Lung (tissue), 11 donors: ENCODE measurements at regions not wholly inside any gene's neighbourhood (a gene's known extent, or its start where the extent isn't known, plus 50 kb on each side); places are given as distances from the start of the nearest gene placed in this dataset.
A peak's percentile ranks its signal among the peaks of the same experiment; 100 is the strongest.

Source experiments
- ATAC-seq: fragments of 200-7000 bp; cut with Tn5 transposase; one replicate; pipeline ENCODE4 v1.9.1; 2020; ENCODE audit warnings: moderate number of reproducible peaks; ENCODE audit not compliant: insufficient read depth, low FRiP score
- DNase-seq, 3 donors: peaks; one replicate each; pipeline ENCODE4 v3.0.0-alpha.2; 2013 to 2017
- H3K27ac ChIP-seq, 2 donors: one replicate each; pipeline ENCODE4 v1.5.1; 2013; ENCODE audit warnings: mild to moderate bottlenecking in 2 of 2, moderate library complexity in 2 of 2, control low read depth in 1 of 2, inconsistent platforms in 1 of 2, low read depth in 1 of 2, low read length in 1 of 2
- H3K27me3 ChIP-seq, 3 donors: one replicate each; pipeline ENCODE4 v1.5.1; 2013; ENCODE audit warnings: low read length in 2 of 3; ENCODE audit not compliant: control insufficient read depth in 3 of 3, insufficient read depth in 3 of 3
- H3K36me3 ChIP-seq, 4 donors: one replicate each; pipeline ENCODE4 v1.5.1; 2013; ENCODE audit warnings: low read length in 4 of 4, mild to moderate bottlenecking in 1 of 4, moderate library complexity in 1 of 4; ENCODE audit not compliant: control insufficient read depth in 4 of 4, insufficient read depth in 4 of 4
- H3K4me1 ChIP-seq, 5 donors: one replicate each; pipeline ENCODE4 v1.5.1; 2013; ENCODE audit warnings: low read length in 5 of 5, mild to moderate bottlenecking in 2 of 5, moderate library complexity in 1 of 5; ENCODE audit not compliant: control insufficient read depth in 5 of 5, insufficient read depth in 5 of 5
- H3K4me3 ChIP-seq: one replicate; pipeline ENCODE4 v1.5.1; 2013; ENCODE audit warnings: mild to moderate bottlenecking, control low read depth, moderate library complexity
- H3K9ac ChIP-seq, 2 donors: one replicate each; pipeline ENCODE4 v1.5.1; 2013; ENCODE audit warnings: low read length in 2 of 2, control low read depth in 1 of 2; ENCODE audit not compliant: insufficient read depth in 1 of 2
- H3K9me3 ChIP-seq, 4 donors: one replicate each; pipeline ENCODE4 v1.5.1; 2013; ENCODE audit warnings: low read length in 3 of 4, mild to moderate bottlenecking in 1 of 4, moderate library complexity in 1 of 4; ENCODE audit not compliant: control insufficient read depth in 4 of 4, insufficient read depth in 3 of 4
- CTCF ChIP-seq: IDR thresholded peaks from 2 replicates; pipeline ENCODE4 v1.5.1; 2012; ENCODE audit warnings: mild to moderate bottlenecking; ENCODE audit errors: control extremely low read depth, extremely low read depth
- WGBS, 2 donors: extraction: QIAGEN DNeasy Blood & Tissue Kit; methylation state at CpG; one replicate each; pipeline ENCODE4 v1.1.7; 2013; 5-methylcytosine and 5-hydroxymethylcytosine counted together
- donor health status: control.
- donor health status: control.
- donor health status: Bipolar disorder and iron deficiency.
- donor health status: healthy.
- donor health status: DM: yes; HTN: yes; CAD: no.

DNA sequence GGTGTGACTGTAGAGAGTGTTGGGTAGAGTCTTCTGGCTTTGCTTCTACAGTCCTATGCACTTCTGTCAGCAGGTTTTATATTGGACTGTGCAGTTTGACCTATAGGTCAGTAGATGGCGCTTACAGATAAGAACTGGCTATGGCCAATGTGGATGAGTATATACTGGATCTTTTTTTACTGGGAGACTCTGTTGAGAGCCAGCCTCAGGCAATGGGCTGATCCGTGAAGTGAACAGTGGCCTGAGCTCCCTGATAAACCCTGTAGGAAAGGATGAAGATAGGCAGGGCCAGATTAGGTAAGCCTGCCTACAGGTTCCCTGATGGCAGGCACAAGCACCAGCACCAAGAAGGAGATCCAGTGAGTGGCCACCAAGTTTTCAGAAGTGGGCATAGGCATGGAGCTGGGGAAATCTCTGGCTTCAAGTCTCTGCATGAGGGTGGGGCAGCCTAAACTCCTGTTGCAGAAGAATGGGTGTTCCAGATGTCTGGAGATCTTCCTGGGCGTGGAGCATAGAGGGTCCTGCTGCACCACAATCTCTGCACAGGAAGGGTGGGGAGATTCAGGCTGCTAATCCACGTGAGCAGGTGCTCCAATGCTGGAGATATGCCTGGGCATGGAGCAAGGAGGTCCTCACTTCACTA is 326.0 kb upstream of the SGO1 start:
- no peak overlapping the region for H3K9ac ChIP-seq
- H3K9me3 ChIP-seq: peaks cover 0 to 3% (median 0%) of the 10 kb centered on the region in 4 donors
- DNase-seq (peak; percentile 17 to 69 (median 66)), ATAC-seq (peak; percentile 80)
- H3K27ac ChIP-seq: no peak overlapping the region
- no peak overlapping the region for H3K4me3 ChIP-seq
- TF ChIP-seq CTCF: peak; percentile 38
- H3K36me3 ChIP-seq: peaks cover 0 to 2% (median 0%) of the 10 kb centered on the region in 4 donors
- no peaks in the 10 kb centered on the region for H3K27me3 ChIP-seq
- H3K4me1 ChIP-seq: peaks cover 0 to 1% (median 0%) of the 10 kb centered on the region in 5 donors
- WGBS, 2 donors: 40 to 43% methylated on average over 4 of the region's 4 CpGs

DNA sequence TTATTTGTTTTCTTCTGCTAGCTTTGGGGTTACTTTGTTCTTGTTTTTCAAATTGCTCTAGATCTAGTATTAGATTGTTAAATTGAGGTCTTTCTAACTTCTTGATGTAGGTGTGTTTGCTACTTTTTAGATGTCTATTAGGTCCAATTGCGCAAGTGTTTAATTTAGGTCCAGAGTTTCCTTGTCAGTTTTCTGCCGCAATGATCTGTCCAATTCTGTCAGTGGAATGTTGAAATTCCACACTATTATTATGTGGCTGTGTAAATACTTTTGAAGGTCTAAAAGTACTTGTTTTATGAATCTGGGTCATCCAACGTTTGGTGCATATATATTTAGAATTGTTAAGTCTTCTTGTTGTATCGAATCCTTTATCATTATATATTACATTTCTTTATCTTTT is 324.4 kb upstream of the SGO1 start:
- H3K9me3 ChIP-seq: peaks cover 0 to 3% (median 0%) of the 10 kb centered on the region in 4 donors
- H3K4me1 ChIP-seq: peaks cover 0 to 1% (median 0%) of the 10 kb centered on the region in 5 donors
- no peak overlapping the region for H3K27ac ChIP-seq
- DNase-seq (no peak), ATAC-seq (no peak)
- no peak overlapping the region for H3K4me3 ChIP-seq
- WGBS, 2 donors: 36 to 70% methylated on average over 4 of the region's 4 CpGs
- peaks cover 0 to 2% (median 0%) of the 10 kb centered on the region in 4 donors for H3K36me3 ChIP-seq
- TF ChIP-seq CTCF: no peak
- no peaks in the 10 kb centered on the region for H3K27me3 ChIP-seq
- no peak overlapping the region for H3K9ac ChIP-seq

- WGBS, 2 donors: 60 to 65% methylated on average over 1 of the region's 1 CpG
- H3K27ac ChIP-seq: no peak overlapping the region
- H3K36me3 ChIP-seq: no peaks in the 10 kb centered on the region
- no peaks in the 10 kb centered on the region for H3K27me3 ChIP-seq
- no peak overlapping the region for H3K9ac ChIP-seq
- peaks cover 0 to 5% (median 0%) of the 10 kb centered on the region in 4 donors for H3K9me3 ChIP-seq
- no peak for TF ChIP-seq CTCF
- no peak overlapping the region for H3K4me3 ChIP-seq
- DNase-seq: no peak
- no peak for ATAC-seq
- no peaks in the 10 kb centered on the region for H3K4me1 ChIP-seq
These were observed 317.5 kb upstream of the SGO1 start for GRCh38 chr3:20503394-20504082.
